IMR-90 (cell line): ENCODE measurements at regions not wholly inside any gene's neighbourhood (a gene's known extent, or its start where the extent isn't known, plus 50 kb on each side); places are given as distances from the start of the nearest gene placed in this dataset.

Experiments used
- ATAC-seq: fragments of 200-7000 bp; cut with Tn5 transposase; 2 replicates; pipeline ENCODE4 v1.9.1; 2020; ENCODE audit warnings: low read depth, mild to moderate bottlenecking, moderate library complexity
- BruUV-seq: library from RNA; stranded (reverse); fragments of 400-500 nt; replicated peaks from 2 replicates; lab custom pipeline; 2021; lab: Mats Ljungman, UMichigan
- CTCF ChIA-PET: fragments of 300-600 bp; formaldehyde crosslinking; extraction: SDS; loops from one replicate; lab custom pipeline; 2021; ENCODE audit warnings: antibody characterized with exemption; lab: Yijun Ruan, JAX
- POLR2A ChIA-PET: fragments of 300-600 bp; sonication (Branson Sonifier 250); formaldehyde crosslinking; loops from one replicate; lab custom pipeline; 2022; ENCODE audit warnings: antibody characterized with exemption; ENCODE audit not compliant: unreplicated experiment; lab: Charles Lee
- DNase-seq: peaks from one replicate; pipeline ENCODE4 v3.0.0; 2013
- H2AFZ ChIP-seq: replicated peaks from 2 replicates; pipeline ENCODE3; 2013; ENCODE audit warnings: low read length, mild to moderate bottlenecking; ENCODE audit not compliant: poor library complexity
- H2AK5ac ChIP-seq: 2 replicates; pipeline ENCODE4 v1.6.1; 2013; ENCODE audit warnings: low read depth, low read length, inconsistent platforms
- H2AK9ac ChIP-seq: replicated peaks from 2 replicates; pipeline ENCODE3; 2013; ENCODE audit warnings: mild to moderate bottlenecking, low read depth, low read length, moderate library complexity; ENCODE audit not compliant: poor library complexity
- H2BK120ac ChIP-seq: 2 replicates; pipeline ENCODE4 v1.6.1; 2013; ENCODE audit warnings: low read depth, low read length, inconsistent platforms
- H2BK15ac ChIP-seq: 3 replicates; pipeline ENCODE4 v1.6.1; 2013; ENCODE audit warnings: low read depth, low read length, inconsistent platforms
- H2BK20ac ChIP-seq: 2 replicates; pipeline ENCODE4 v1.6.1; 2013; ENCODE audit warnings: low read depth, mild to moderate bottlenecking, inconsistent platforms, low read length, moderate library complexity
- H2BK5ac ChIP-seq: 2 replicates; pipeline ENCODE4 v1.6.1; 2013; ENCODE audit warnings: mild to moderate bottlenecking, low read depth, low read length, inconsistent platforms; ENCODE audit not compliant: poor library complexity, severe bottlenecking
- H3K14ac ChIP-seq: replicated peaks from 2 replicates; pipeline ENCODE4 v1.6.1; 2013; ENCODE audit warnings: low read depth, low read length, inconsistent platforms
- H3K18ac ChIP-seq: 2 replicates; pipeline ENCODE4 v1.6.1; 2013; ENCODE audit warnings: low read depth, low read length, control low read depth
- H3K23ac ChIP-seq: 2 replicates; pipeline ENCODE4 v1.6.1; 2013; ENCODE audit warnings: low read depth, low read length, inconsistent platforms
- H3K27ac ChIP-seq: 2 replicates; pipeline ENCODE4 v1.5.1; 2013; ENCODE audit warnings: mild to moderate bottlenecking, control low read depth, low read length; ENCODE audit not compliant: insufficient read depth
- H3K27me3 ChIP-seq: 2 replicates; pipeline ENCODE4 v1.6.1; 2013; ENCODE audit warnings: low read length; ENCODE audit not compliant: control insufficient read depth, insufficient read depth
- H3K36me3 ChIP-seq: 2 replicates; pipeline ENCODE4 v1.6.1; 2013; ENCODE audit warnings: low read length, mixed read lengths; ENCODE audit not compliant: control insufficient read depth, insufficient read depth
- H3K4ac ChIP-seq: 2 replicates; pipeline ENCODE4 v1.6.1; 2013; ENCODE audit warnings: low read depth, low read length, inconsistent platforms
- H3K4me1 ChIP-seq: 2 replicates; pipeline ENCODE4 v1.6.1; 2013; ENCODE audit warnings: low read length, mixed read lengths; ENCODE audit not compliant: control insufficient read depth, insufficient read depth
- H3K4me2 ChIP-seq: 2 replicates; pipeline ENCODE4 v1.6.1; 2013; ENCODE audit warnings: low read depth, mild to moderate bottlenecking, control low read depth, low read length, moderate library complexity
- H3K4me3 ChIP-seq: 2 replicates; pipeline ENCODE4 v1.5.1; 2013; ENCODE audit warnings: low read depth, mild to moderate bottlenecking, control low read depth, low read length, moderate library complexity; ENCODE audit not compliant: insufficient read depth
- H3K56ac ChIP-seq: 2 replicates; pipeline ENCODE4 v1.6.1; 2013; ENCODE audit warnings: low read length, inconsistent platforms; ENCODE audit not compliant: insufficient read depth; ENCODE audit errors: extremely low read depth
- H3K79me1 ChIP-seq, 2 experiments: 2 replicates each; pipeline ENCODE4 v1.6.1; 2013; ENCODE audit warnings: low read length in 2 of 2, inconsistent platforms in 1 of 2, low read depth in 1 of 2
- H3K9ac ChIP-seq: 2 replicates; pipeline ENCODE4 v1.6.1; 2013; ENCODE audit warnings: low read depth, low read length, control low read depth
- H3K9me1 ChIP-seq: 2 replicates; pipeline ENCODE4 v1.6.1; 2013; ENCODE audit warnings: low read length, inconsistent platforms; ENCODE audit not compliant: insufficient read depth
- H3K9me3 ChIP-seq: 2 replicates; pipeline ENCODE4 v1.6.1; 2013; ENCODE audit warnings: low read length; ENCODE audit not compliant: control insufficient read depth, insufficient read depth
- H4K20me1 ChIP-seq: 2 replicates; pipeline ENCODE4 v1.6.1; 2013; ENCODE audit warnings: low read length, inconsistent platforms; ENCODE audit not compliant: insufficient read depth
- H4K5ac ChIP-seq: 2 replicates; pipeline ENCODE4 v1.6.1; 2013; ENCODE audit warnings: mild to moderate bottlenecking, low read depth, low read length, control low read depth
- H4K8ac ChIP-seq, 2 experiments: 2 replicates each; pipeline ENCODE4 v1.6.1; 2013; ENCODE audit warnings: low read depth in 2 of 2, low read length in 2 of 2, control low read depth in 1 of 2, inconsistent platforms in 1 of 2
- H4K91ac ChIP-seq: 2 replicates; pipeline ENCODE4 v1.6.1; 2013; ENCODE audit warnings: low read depth, low read length, inconsistent platforms; ENCODE audit not compliant: insufficient read depth
- BHLHE40 ChIP-seq: fragments of 150-350 bp; IDR thresholded peaks from 2 replicates; pipeline ENCODE4 v1.6.1; 2016; ENCODE audit warnings: mild to moderate bottlenecking, low read depth, low read length
- MAZ ChIP-seq: IDR thresholded peaks from 2 replicates; pipeline ENCODE4 v1.6.1; 2012; ENCODE audit warnings: low read depth, mild to moderate bottlenecking, low read length, improper control_type of control experiment, moderate library complexity, borderline replicate concordance
- dilution Hi-C: fragments of 300-500 bp; cut with HindIII; formaldehyde crosslinking; loops from one replicate; pipeline ENCODE4 v1.14.3; 2018; ENCODE audit warnings: low sequenced_read_pairs; ENCODE audit not compliant: unreplicated experiment
- in situ Hi-C: fragments of 300-500 bp; cut with MboI; formaldehyde crosslinking; loops from 3 replicates; pipeline ENCODE4 v1.14.3; 2019; ENCODE audit warnings: low sequenced_read_pairs, inconsistent platforms, mixed read lengths
- intact Hi-C: fragments of 100-400 bp; cut with micrococcal nuclease; formaldehyde crosslinking; loops from 2 replicates; pipeline ENCODE4 v1.10.0; 2022

- H3K4me2 ChIP-seq, result no peak overlapping the region
- H3K27ac ChIP-seq, result no peak overlapping the region
- dilution Hi-C loops, result no loop called here
- H3K56ac ChIP-seq, result no peak overlapping the region
- intact Hi-C loops, result no loop called here
- no peak overlapping the region for H4K91ac ChIP-seq
- no peak overlapping the region for H3K9ac ChIP-seq
- no TSS peak for BruUV-seq
- H3K79me1 ChIP-seq, result no peaks in the 10 kb centered on the region
- H2BK15ac ChIP-seq, result no peak overlapping the region
- H2BK5ac ChIP-seq, result no peak overlapping the region
- no peak overlapping the region for H2AK5ac ChIP-seq
- ChIA-PET POLR2A (no interaction called here), CTCF (no interaction called here)
- H3K9me1 ChIP-seq, result no peaks in the 10 kb centered on the region
- H3K27me3 ChIP-seq, result no peaks in the 10 kb centered on the region
- H3K14ac ChIP-seq, result no peak overlapping the region
- H3K4me3 ChIP-seq, result no peak overlapping the region
- H3K9me3 ChIP-seq, result no peaks in the 10 kb centered on the region
- TF ChIP-seq MAZ (no peak), BHLHE40 (no peak)
- H2AK9ac ChIP-seq, result no peak overlapping the region
- no peak for DNase-seq
- H4K5ac ChIP-seq, result no peak overlapping the region
- ATAC-seq, result no peak
- H3K4ac ChIP-seq, result no peak overlapping the region
- H3K4me1 ChIP-seq, result no peaks in the 10 kb centered on the region
- in situ Hi-C loops, result no loop called here
- no peak overlapping the region for H2BK120ac ChIP-seq
- no peaks in the 10 kb centered on the region for H4K20me1 ChIP-seq
- H3K23ac ChIP-seq, result no peak overlapping the region
- H4K8ac ChIP-seq, result no peak overlapping the region
- no peaks in the 10 kb centered on the region for H3K36me3 ChIP-seq
- H2BK20ac ChIP-seq, result no peak overlapping the region
- H2AFZ ChIP-seq, result no peak overlapping the region
- no peak overlapping the region for H3K18ac ChIP-seq
These were observed 508.1 kb upstream of the MAP3K7 start for GRCh38 chr6:91094806-91095475.
